Right hindlimb (tissue), 1 donor: ENCODE measurements at regions not wholly inside any gene's neighbourhood (a gene's known extent, or its start where the extent isn't known, plus 50 kb on each side); places are given as distances from the start of the nearest gene placed in this dataset.
"Not testable (repeated sequence)": the region's sequence is repeated elsewhere in the genome, so short reads cannot be mapped to it uniquely, and the experiment has no call there.

Experiments used
- DNase-seq: peaks from one replicate; pipeline ENCODE4 v3.0.0-alpha.2; 2018

- DNase-seq = no peak
Measured at GRCh38 chr3:176032043-176032442, 1165.2 kb downstream of the TBL1XR1 start.

GRCh38 chr3:176016203-176016602 lies 1157.1 kb downstream of the NAALADL2 start:
- DNase-seq = not testable (repeated sequence)

GRCh38 chr3:176015228-176015627 lies 1156.1 kb downstream of the NAALADL2 start:
- not testable (repeated sequence) for DNase-seq

- no peak for DNase-seq
Measured at GRCh38 chr3:176009256-176009655, 1150.1 kb downstream of the NAALADL2 start.

GRCh38 chr3:176005564-176005963 lies 1146.4 kb downstream of the NAALADL2 start:
- DNase-seq = no peak

GRCh38 chr3:175989161-175989560 lies 1130.0 kb downstream of the NAALADL2 start:
- DNase-seq = no peak

- no peak for DNase-seq
Measured at GRCh38 chr3:175988401-175988800, 1129.3 kb downstream of the NAALADL2 start.

GRCh38 chr3:175985781-175986180 lies 1126.6 kb downstream of the NAALADL2 start:
- DNase-seq = no peak

- DNase-seq = no peak
Measured at GRCh38 chr3:175983379-175983778, 1124.2 kb downstream of the NAALADL2 start.

GRCh38 chr3:175980486-175981090 lies 1121.5 kb downstream of the NAALADL2 start:
- DNase-seq = no peak

- no peak for DNase-seq
Measured at GRCh38 chr3:175977968-175978752, 1119.0 kb downstream of the NAALADL2 start.

GRCh38 chr3:175969456-175969855 lies 1110.3 kb downstream of the NAALADL2 start:
- no peak for DNase-seq

GRCh38 chr3:175965036-175965435 lies 1105.9 kb downstream of the NAALADL2 start:
- DNase-seq = no peak

- no peak for DNase-seq
Measured at GRCh38 chr3:175957427-175957826, 1098.3 kb downstream of the NAALADL2 start.

GRCh38 chr3:175956964-175957363 lies 1097.8 kb downstream of the NAALADL2 start:
- no peak for DNase-seq

GRCh38 chr3:175951047-175951694 lies 1092.0 kb downstream of the NAALADL2 start:
- DNase-seq = no peak

- DNase-seq = no peak
Measured at GRCh38 chr3:175948041-175948440, 1088.9 kb downstream of the NAALADL2 start.

GRCh38 chr3:175941352-175941751 lies 1082.2 kb downstream of the NAALADL2 start:
- no peak for DNase-seq

GRCh38 chr3:175940881-175941280 lies 1081.7 kb downstream of the NAALADL2 start:
- DNase-seq = no peak

GRCh38 chr3:175940243-175940642 lies 1081.1 kb downstream of the NAALADL2 start:
- no peak for DNase-seq

GRCh38 chr3:175937367-175937766 lies 1078.2 kb downstream of the NAALADL2 start:
- DNase-seq = not testable (repeated sequence)

GRCh38 chr3:175932586-175932985 lies 1073.5 kb downstream of the NAALADL2 start:
- no peak for DNase-seq

- DNase-seq = no peak
Measured at GRCh38 chr3:175919133-175919532, 1060.0 kb downstream of the NAALADL2 start.
